ENCODE measurements at regions not wholly inside any gene's neighbourhood (a gene's known extent, or its start where the extent isn't known, plus 50 kb on each side); places are given as distances from the start of the nearest gene placed in this dataset.
"Not testable (repeated sequence)": the region's sequence is repeated elsewhere in the genome, so short reads cannot be mapped to it uniquely, and the experiment has no call there.

GRCh38 chr4:45550766-45551366 is 573.0 kb downstream of the GABRG1 start:
- H3K4me3 ChIP-seq (ENCODE audit: low read depth, low read length): no peak overlapping the region
- DNase-seq (ENCODE audit: low read depth): no peak

- DNase-seq (ENCODE audit: low read depth): no peak
- no peak overlapping the region for H3K4me3 ChIP-seq (ENCODE audit: low read depth, low read length)
These were observed 584.6 kb downstream of the GABRG1 start for GRCh38 chr4:45539142-45539814.

GRCh38 chr4:45530498-45530897 is 593.4 kb downstream of the GABRG1 start:
- H3K4me3 ChIP-seq (ENCODE audit: low read depth, low read length): no peak overlapping the region
- no peak for DNase-seq (ENCODE audit: low read depth)

- DNase-seq (ENCODE audit: low read depth): no peak
These were observed 596.7 kb downstream of the GABRG1 start for GRCh38 chr4:45527160-45527559.

GRCh38 chr4:45518832-45519231 is 605.0 kb downstream of the GABRG1 start:
- no peak for DNase-seq (ENCODE audit: low read depth)
- H3K4me3 ChIP-seq (ENCODE audit: low read depth, low read length): no peak overlapping the region

More at GRCh38 chr4:45527160-45527559, 596.7 kb downstream of the GABRG1 start:
- H3K4me3 ChIP-seq (ENCODE audit: low read depth, low read length): no peak overlapping the region

- DNase-seq (ENCODE audit: low read depth): no peak
- no peak overlapping the region for H3K4me3 ChIP-seq (ENCODE audit: low read depth, low read length)
These were observed 621.4 kb downstream of the GABRG1 start for GRCh38 chr4:45502471-45502870.

- no peak for DNase-seq (ENCODE audit: low read depth)
These were observed 639.1 kb downstream of the GABRG1 start for GRCh38 chr4:45484740-45485139.

GRCh38 chr4:45482346-45482745 is 641.5 kb downstream of the GABRG1 start:
- no peak overlapping the region for H3K4me3 ChIP-seq (ENCODE audit: low read depth, low read length)
- DNase-seq (ENCODE audit: low read depth): no peak

More at GRCh38 chr4:45484740-45485139, 639.1 kb downstream of the GABRG1 start:
- H3K4me3 ChIP-seq (ENCODE audit: low read depth, low read length): no peak overlapping the region

GRCh38 chr4:45477311-45477733 is 646.5 kb downstream of the GABRG1 start:
- H3K4me3 ChIP-seq (ENCODE audit: low read depth, low read length): no peak overlapping the region
- DNase-seq (ENCODE audit: low read depth): no peak

GRCh38 chr4:45475548-45475947 is 648.3 kb downstream of the GABRG1 start:
- DNase-seq (ENCODE audit: low read depth): no peak
- H3K4me3 ChIP-seq (ENCODE audit: low read depth, low read length): no peak overlapping the region

GRCh38 chr4:45472490-45472889 is 651.4 kb downstream of the GABRG1 start:
- no peak overlapping the region for H3K4me3 ChIP-seq (ENCODE audit: low read depth, low read length)
- no peak for DNase-seq (ENCODE audit: low read depth)

GRCh38 chr4:45471335-45471734 is 652.5 kb downstream of the GABRG1 start:
- DNase-seq (ENCODE audit: low read depth): no peak

GRCh38 chr4:45467157-45467556 is 656.7 kb downstream of the GABRG1 start:
- no peak overlapping the region for H3K4me3 ChIP-seq (ENCODE audit: low read depth, low read length)
- DNase-seq (ENCODE audit: low read depth): no peak

More at GRCh38 chr4:45471335-45471734, 652.5 kb downstream of the GABRG1 start:
- H3K4me3 ChIP-seq (ENCODE audit: low read depth, low read length): no peak overlapping the region

- not testable (repeated sequence) for DNase-seq (ENCODE audit: low read depth)
These were observed 663.7 kb downstream of the GABRG1 start for GRCh38 chr4:45460157-45460556.

GRCh38 chr4:45455217-45455616 is 668.6 kb downstream of the GABRG1 start:
- H3K4me3 ChIP-seq (ENCODE audit: low read depth, low read length): no peak overlapping the region
- no peak for DNase-seq (ENCODE audit: low read depth)

More at GRCh38 chr4:45460157-45460556, 663.7 kb downstream of the GABRG1 start:
- not testable (repeated sequence) for H3K4me3 ChIP-seq (ENCODE audit: low read depth, low read length)

- no peak overlapping the region for H3K4me3 ChIP-seq (ENCODE audit: low read depth, low read length)
- DNase-seq (ENCODE audit: low read depth): no peak
These were observed 670.5 kb downstream of the GABRG1 start for GRCh38 chr4:45453258-45453853.

- DNase-seq (ENCODE audit: low read depth): no peak
These were observed 681.4 kb downstream of the GABRG1 start for GRCh38 chr4:45442466-45442865.

GRCh38 chr4:45438047-45438446 is 685.8 kb downstream of the GABRG1 start:
- DNase-seq (ENCODE audit: low read depth): no peak
- no peak overlapping the region for H3K4me3 ChIP-seq (ENCODE audit: low read depth, low read length)

More at GRCh38 chr4:45442466-45442865, 681.4 kb downstream of the GABRG1 start:
- no peak overlapping the region for H3K4me3 ChIP-seq (ENCODE audit: low read depth, low read length)

GRCh38 chr4:45437381-45437780 is 686.5 kb downstream of the GABRG1 start:
- no peak for DNase-seq (ENCODE audit: low read depth)
- no peak overlapping the region for H3K4me3 ChIP-seq (ENCODE audit: low read depth, low read length)

- no peak overlapping the region for H3K4me3 ChIP-seq (ENCODE audit: low read depth, low read length)
- DNase-seq (ENCODE audit: low read depth): no peak
These were observed 698.7 kb downstream of the GABRG1 start for GRCh38 chr4:45425135-45425534.

GRCh38 chr4:45423896-45424295 is 697.5 kb upstream of the GNPDA2 start:
- DNase-seq (ENCODE audit: low read depth): no peak
- H3K4me3 ChIP-seq (ENCODE audit: low read depth, low read length): no peak overlapping the region

All from skeletal muscle cell (primary cell).